Neural cell (in vitro differentiated cells): ENCODE measurements at regions not wholly inside any gene's neighbourhood (a gene's known extent, or its start where the extent isn't known, plus 50 kb on each side); places are given as distances from the start of the nearest gene placed in this dataset.

ENCODE experiments used
- H2AFZ ChIP-seq: fragments of 200-600, 300-800 bp; sonication (generic), shearing (Covaris generic); 2 replicates; pipeline ENCODE4 v1.6.0; 2014; ENCODE audit warnings: low read depth, mild to moderate bottlenecking, antibody characterized with exemption, low read length, moderate library complexity
- H3F3A ChIP-seq: fragments of 200-600 bp; shearing (Covaris generic); 2 replicates; pipeline ENCODE4 v1.6.1; 2016; ENCODE audit warnings: mild to moderate bottlenecking, moderate library complexity, mixed read lengths, antibody characterized with exemption, low read length; ENCODE audit not compliant: insufficient read depth, poor library complexity, severe bottlenecking
- H3K27ac ChIP-seq: fragments of 200-600, 300-800 bp; sonication (generic), shearing (Covaris generic); 2 replicates; pipeline ENCODE4 v1.5.1; 2014; ENCODE audit warnings: mild to moderate bottlenecking, low read length, moderate library complexity
- H3K27me3 ChIP-seq: fragments of 300-800, 200-600 bp; sonication (generic), shearing (Covaris generic); 2 replicates; pipeline ENCODE4 v1.6.0; 2014; ENCODE audit warnings: mild to moderate bottlenecking, low read depth, low read length, moderate library complexity; ENCODE audit not compliant: insufficient read depth
- H3K36me3 ChIP-seq: fragments of 300-800, 200-600 bp; sonication (generic), shearing (Covaris generic); 2 replicates; pipeline ENCODE4 v1.5.1; 2014; ENCODE audit warnings: mild to moderate bottlenecking, antibody characterized with exemption, low read length, moderate library complexity; ENCODE audit not compliant: insufficient read depth
- H3K4me2 ChIP-seq: fragments of 300-800, 200-600 bp; sonication (generic), shearing (Covaris generic); 2 replicates; pipeline ENCODE4 v1.6.0; 2014; ENCODE audit warnings: mild to moderate bottlenecking, low read length
- H3K4me3 ChIP-seq: fragments of 300-800, 200-600 bp; sonication (generic), shearing (Covaris generic); 2 replicates; pipeline ENCODE4 v1.5.1; 2014; ENCODE audit warnings: mild to moderate bottlenecking, low read length, moderate library complexity
- H3K79me2 ChIP-seq: fragments of 200-600 bp; shearing (Covaris generic); replicated peaks from 2 replicates; pipeline ENCODE4 v1.6.0; 2014; ENCODE audit warnings: mild to moderate bottlenecking, low read length, moderate library complexity; ENCODE audit not compliant: insufficient read depth
- H3K9ac ChIP-seq: fragments of 300-800, 200-600 bp; sonication (generic), shearing (Covaris generic); 2 replicates; pipeline ENCODE4 v1.6.1; 2016; ENCODE audit warnings: mild to moderate bottlenecking, low read length, mixed read lengths
- H3K9me2 ChIP-seq: fragments of 200-600 bp; shearing (Covaris generic); 2 replicates; pipeline ENCODE4 v1.6.1; 2016; ENCODE audit warnings: mild to moderate bottlenecking, low read length, mixed read lengths; ENCODE audit not compliant: insufficient read depth
- H3K9me3 ChIP-seq: fragments of 200-600, 300-800 bp; sonication (generic), shearing (Covaris generic); 2 replicates; pipeline ENCODE4 v1.6.1; 2016; ENCODE audit warnings: mild to moderate bottlenecking, mixed run types, low read length, moderate library complexity, mixed read lengths
- H4K20me1 ChIP-seq: fragments of 200-600 bp; shearing (Covaris generic); 2 replicates; pipeline ENCODE4 v1.6.1; 2016; ENCODE audit warnings: mild to moderate bottlenecking, mixed run types; ENCODE audit not compliant: insufficient read depth
- EP300 ChIP-seq: fragments of 450-650 bp; conservative IDR thresholded peaks from 2 replicates; pipeline ENCODE4 v1.6.1; 2014; ENCODE audit warnings: antibody characterized with exemption, mild to moderate bottlenecking, moderate library complexity; ENCODE audit not compliant: poor library complexity, severe bottlenecking
- EZH2 ChIP-seq: fragments of 200-600, 300-800 bp; shearing (Covaris generic), sonication (generic); IDR thresholded peaks from 2 replicates; pipeline ENCODE4 v1.6.1; 2014; ENCODE audit warnings: antibody characterized with exemption, low read length, borderline replicate concordance, mild to moderate bottlenecking; ENCODE audit not compliant: insufficient read depth, poor library complexity, severe bottlenecking
- MXI1 ChIP-seq: fragments of 450-650 bp; conservative IDR thresholded peaks from 2 replicates; pipeline ENCODE4 v1.6.1; 2014; ENCODE audit warnings: antibody characterized with exemption, mild to moderate bottlenecking; ENCODE audit not compliant: poor library complexity, severe bottlenecking
- POLR2AphosphoS5 ChIP-seq: IDR thresholded peaks from 2 replicates; pipeline ENCODE4 v1.6.1; 2012
- RAD21 ChIP-seq: fragments of 450-650 bp; conservative IDR thresholded peaks from 2 replicates; pipeline ENCODE4 v1.6.1; 2014; ENCODE audit warnings: antibody characterized with exemption, mild to moderate bottlenecking, moderate library complexity
- SMC3 ChIP-seq: fragments of 450-650 bp; conservative IDR thresholded peaks from 2 replicates; pipeline ENCODE4 v1.6.1; 2014; ENCODE audit warnings: antibody characterized with exemption, mild to moderate bottlenecking, moderate library complexity; ENCODE audit not compliant: poor library complexity
- TAF1 ChIP-seq: IDR thresholded peaks from 2 replicates; pipeline ENCODE4 v1.6.1; 2012; ENCODE audit warnings: low read depth
- TF ChIP-seq, protein P1 (sequence below): fragments of 450-650 bp; IDR thresholded peaks from 2 replicates; pipeline ENCODE4 v1.5.1; 2014; ENCODE audit warnings: antibody characterized with exemption, mild to moderate bottlenecking, moderate library complexity; ENCODE audit not compliant: poor library complexity, severe bottlenecking
- TF ChIP-seq, protein P2 (sequence below): IDR thresholded peaks from 2 replicates; pipeline ENCODE4 v1.6.1; 2012; ENCODE audit warnings: borderline replicate concordance

DNA sequence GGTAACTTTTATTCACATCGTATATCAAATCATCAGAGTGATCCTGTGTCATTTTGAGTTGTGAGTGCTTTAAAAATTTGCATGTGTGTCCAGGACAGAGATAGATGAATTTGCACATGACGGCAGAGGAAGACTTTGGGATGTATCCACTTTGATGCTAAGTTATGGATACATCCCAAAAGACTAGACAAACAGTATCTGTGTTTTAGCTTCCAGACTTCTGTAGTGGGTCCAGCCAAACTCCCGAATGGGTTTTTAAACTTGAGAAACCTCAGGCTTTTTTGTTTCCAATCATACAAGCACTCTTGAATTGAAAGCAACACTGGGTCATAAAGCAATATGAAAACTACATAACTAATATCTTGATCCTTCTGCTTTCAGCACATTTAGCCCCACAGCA, 213.8 kb downstream of the C9orf152 start:
- Histone ChIP-seq H3K27me3 (no peaks in the 10 kb centered on the region), H3K9ac (no peak overlapping the region), H3K4me2 (no peak overlapping the region), H2AFZ (no peak overlapping the region), H3K9me2 (no peaks in the 10 kb centered on the region), H3K9me3 (no peaks in the 10 kb centered on the region), H3K36me3 (no peaks in the 10 kb centered on the region), H3K79me2 (no peaks in the 10 kb centered on the region), H4K20me1 (no peaks in the 10 kb centered on the region), H3F3A (no peaks in the 10 kb centered on the region), H3K27ac (no peak overlapping the region), H3K4me3 (no peak overlapping the region)
- TF ChIP-seq RAD21 = no peak
- TF ChIP-seq POLR2AphosphoS5 = no peak
- TF ChIP-seq MXI1 = no peak
- TF ChIP-seq, protein P1, sequence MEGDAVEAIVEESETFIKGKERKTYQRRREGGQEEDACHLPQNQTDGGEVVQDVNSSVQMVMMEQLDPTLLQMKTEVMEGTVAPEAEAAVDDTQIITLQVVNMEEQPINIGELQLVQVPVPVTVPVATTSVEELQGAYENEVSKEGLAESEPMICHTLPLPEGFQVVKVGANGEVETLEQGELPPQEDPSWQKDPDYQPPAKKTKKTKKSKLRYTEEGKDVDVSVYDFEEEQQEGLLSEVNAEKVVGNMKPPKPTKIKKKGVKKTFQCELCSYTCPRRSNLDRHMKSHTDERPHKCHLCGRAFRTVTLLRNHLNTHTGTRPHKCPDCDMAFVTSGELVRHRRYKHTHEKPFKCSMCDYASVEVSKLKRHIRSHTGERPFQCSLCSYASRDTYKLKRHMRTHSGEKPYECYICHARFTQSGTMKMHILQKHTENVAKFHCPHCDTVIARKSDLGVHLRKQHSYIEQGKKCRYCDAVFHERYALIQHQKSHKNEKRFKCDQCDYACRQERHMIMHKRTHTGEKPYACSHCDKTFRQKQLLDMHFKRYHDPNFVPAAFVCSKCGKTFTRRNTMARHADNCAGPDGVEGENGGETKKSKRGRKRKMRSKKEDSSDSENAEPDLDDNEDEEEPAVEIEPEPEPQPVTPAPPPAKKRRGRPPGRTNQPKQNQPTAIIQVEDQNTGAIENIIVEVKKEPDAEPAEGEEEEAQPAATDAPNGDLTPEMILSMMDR = no peak
- no peak for TF ChIP-seq SMC3
- TF ChIP-seq EZH2 = no peak

DNA sequence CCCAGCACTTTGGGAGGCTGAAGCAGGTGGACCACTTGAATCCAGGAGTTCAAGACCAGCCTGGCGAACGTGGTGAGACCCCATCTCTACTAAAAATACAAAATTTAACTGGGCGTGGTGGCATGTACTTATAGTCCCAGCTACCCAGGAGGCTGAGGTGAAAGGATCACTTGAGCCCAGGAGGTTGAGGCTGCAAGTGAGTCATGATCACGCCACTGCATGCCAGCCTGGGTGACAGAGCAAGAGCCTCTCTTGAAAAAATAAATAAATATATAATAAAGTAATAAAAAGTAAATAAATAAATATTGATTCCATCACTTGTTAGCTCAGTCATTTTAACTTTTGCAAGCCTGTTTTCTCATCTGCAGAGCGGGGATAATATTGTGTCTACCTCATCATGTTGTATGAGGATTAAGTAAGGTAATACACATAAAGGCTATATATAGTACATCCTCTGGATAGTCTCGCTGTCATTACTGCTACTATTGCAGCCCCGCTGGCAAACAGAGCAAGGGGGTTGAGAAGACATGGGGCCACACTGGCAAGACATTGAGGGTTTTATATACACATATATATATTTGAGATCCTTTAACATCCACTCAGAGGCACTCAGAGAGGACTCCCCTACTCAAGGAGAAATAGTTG, 210.9 kb downstream of the C9orf152 start:
- Histone ChIP-seq H3K9ac (no peak overlapping the region), H3F3A (no peaks in the 10 kb centered on the region), H3K4me3 (no peak overlapping the region), H4K20me1 (no peaks in the 10 kb centered on the region), H3K27me3 (no peaks in the 10 kb centered on the region), H3K4me2 (no peak overlapping the region), H3K36me3 (no peaks in the 10 kb centered on the region), H3K79me2 (no peaks in the 10 kb centered on the region), H3K9me3 (no peaks in the 10 kb centered on the region), H3K9me2 (no peaks in the 10 kb centered on the region), H2AFZ (no peak overlapping the region), H3K27ac (no peak overlapping the region)
- TF ChIP-seq MXI1 = no peak
- TF ChIP-seq, protein P2, sequence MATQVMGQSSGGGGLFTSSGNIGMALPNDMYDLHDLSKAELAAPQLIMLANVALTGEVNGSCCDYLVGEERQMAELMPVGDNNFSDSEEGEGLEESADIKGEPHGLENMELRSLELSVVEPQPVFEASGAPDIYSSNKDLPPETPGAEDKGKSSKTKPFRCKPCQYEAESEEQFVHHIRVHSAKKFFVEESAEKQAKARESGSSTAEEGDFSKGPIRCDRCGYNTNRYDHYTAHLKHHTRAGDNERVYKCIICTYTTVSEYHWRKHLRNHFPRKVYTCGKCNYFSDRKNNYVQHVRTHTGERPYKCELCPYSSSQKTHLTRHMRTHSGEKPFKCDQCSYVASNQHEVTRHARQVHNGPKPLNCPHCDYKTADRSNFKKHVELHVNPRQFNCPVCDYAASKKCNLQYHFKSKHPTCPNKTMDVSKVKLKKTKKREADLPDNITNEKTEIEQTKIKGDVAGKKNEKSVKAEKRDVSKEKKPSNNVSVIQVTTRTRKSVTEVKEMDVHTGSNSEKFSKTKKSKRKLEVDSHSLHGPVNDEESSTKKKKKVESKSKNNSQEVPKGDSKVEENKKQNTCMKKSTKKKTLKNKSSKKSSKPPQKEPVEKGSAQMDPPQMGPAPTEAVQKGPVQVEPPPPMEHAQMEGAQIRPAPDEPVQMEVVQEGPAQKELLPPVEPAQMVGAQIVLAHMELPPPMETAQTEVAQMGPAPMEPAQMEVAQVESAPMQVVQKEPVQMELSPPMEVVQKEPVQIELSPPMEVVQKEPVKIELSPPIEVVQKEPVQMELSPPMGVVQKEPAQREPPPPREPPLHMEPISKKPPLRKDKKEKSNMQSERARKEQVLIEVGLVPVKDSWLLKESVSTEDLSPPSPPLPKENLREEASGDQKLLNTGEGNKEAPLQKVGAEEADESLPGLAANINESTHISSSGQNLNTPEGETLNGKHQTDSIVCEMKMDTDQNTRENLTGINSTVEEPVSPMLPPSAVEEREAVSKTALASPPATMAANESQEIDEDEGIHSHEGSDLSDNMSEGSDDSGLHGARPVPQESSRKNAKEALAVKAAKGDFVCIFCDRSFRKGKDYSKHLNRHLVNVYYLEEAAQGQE = no peak
- no peak for TF ChIP-seq RAD21
- no peak for TF ChIP-seq POLR2AphosphoS5
- TF ChIP-seq TAF1 = no peak
- TF ChIP-seq, protein P1 = no peak
- TF ChIP-seq EP300 = no peak
- no peak for TF ChIP-seq EZH2
- no peak for TF ChIP-seq SMC3
